HG02840 (cell line): ENCODE measurements at regions not wholly inside any gene's neighbourhood (a gene's known extent, or its start where the extent isn't known, plus 50 kb on each side); places are given as distances from the start of the nearest gene placed in this dataset.

Experiments
- ATAC-seq: cut with Tn5 transposase; IDR thresholded peaks from one replicate; pipeline ENCODE4 v1.9.1; 2021; ENCODE audit warnings: mild to moderate bottlenecking, moderate library complexity, moderate number of reproducible peaks; ENCODE audit not compliant: unreplicated experiment, low FRiP score

GRCh38 chr5:101942321-101942882, 353.7 kb downstream of the SLCO4C1 start:
- ATAC-seq: peak; percentile 79

- no peak for ATAC-seq
These were observed 359.0 kb downstream of the SLCO4C1 start for GRCh38 chr5:101937041-101937440.

- no peak for ATAC-seq
These were observed 361.0 kb downstream of the SLCO4C1 start for GRCh38 chr5:101935086-101935485.

- ATAC-seq: no peak
These were observed 363.5 kb downstream of the SLCO4C1 start for GRCh38 chr5:101932599-101932998.

- no peak for ATAC-seq
These were observed 366.5 kb downstream of the SLCO4C1 start for GRCh38 chr5:101929628-101930027.

GRCh38 chr5:101917166-101917565, 378.9 kb downstream of the SLCO4C1 start:
- no peak for ATAC-seq

- ATAC-seq: no peak
These were observed 380.5 kb downstream of the SLCO4C1 start for GRCh38 chr5:101915554-101915953.

- ATAC-seq: no peak
These were observed 391.3 kb downstream of the SLCO4C1 start for GRCh38 chr5:101904736-101905135.

- ATAC-seq: peak; percentile 44
These were observed 398.2 kb downstream of the SLCO4C1 start for GRCh38 chr5:101897914-101898313.

GRCh38 chr5:101894985-101895384, 401.1 kb downstream of the SLCO4C1 start:
- ATAC-seq: no peak

GRCh38 chr5:101878190-101878589, 417.9 kb downstream of the SLCO4C1 start:
- ATAC-seq: no peak

- ATAC-seq: no peak
These were observed 418.6 kb downstream of the SLCO4C1 start for GRCh38 chr5:101877451-101877850.

GRCh38 chr5:101866473-101866872, 429.6 kb downstream of the SLCO4C1 start:
- no peak for ATAC-seq

- no peak for ATAC-seq
These were observed 435.5 kb downstream of the SLCO4C1 start for GRCh38 chr5:101860563-101860962.

- no peak for ATAC-seq
These were observed 435.9 kb downstream of the SLCO4C1 start for GRCh38 chr5:101860145-101860544.

- no peak for ATAC-seq
These were observed 449.6 kb downstream of the SLCO4C1 start for GRCh38 chr5:101846496-101846895.

GRCh38 chr5:101843055-101843454, 453.0 kb downstream of the SLCO4C1 start:
- no peak for ATAC-seq

GRCh38 chr5:101838435-101838834, 457.6 kb downstream of the SLCO4C1 start:
- no peak for ATAC-seq

GRCh38 chr5:101829255-101829654, 466.8 kb downstream of the SLCO4C1 start:
- no peak for ATAC-seq

- ATAC-seq: no peak
These were observed 484.6 kb downstream of the SLCO4C1 start for GRCh38 chr5:101811466-101811865.

GRCh38 chr5:101806410-101806809, 489.7 kb downstream of the SLCO4C1 start:
- ATAC-seq: no peak

- no peak for ATAC-seq
These were observed 499.7 kb downstream of the SLCO4C1 start for GRCh38 chr5:101796427-101796826.

GRCh38 chr5:101788797-101789196, 507.3 kb downstream of the SLCO4C1 start:
- ATAC-seq: no peak
